HCT116 (cell line): ENCODE measurements at regions not wholly inside any gene's neighbourhood (a gene's known extent, or its start where the extent isn't known, plus 50 kb on each side); places are given as distances from the start of the nearest gene placed in this dataset.

Source experiments
- ATAC-seq: fragments of 200-7000 bp; cut with Tn5 transposase; 2 replicates; pipeline ENCODE4 v1.9.1; 2020; ENCODE audit warnings: mild to moderate bottlenecking, moderate library complexity
- BruUV-seq: library from RNA; stranded (reverse); fragments of 400-500 nt; replicated peaks from 2 replicates; lab custom pipeline; 2021; lab: Mats Ljungman, UMichigan
- CTCF ChIA-PET: fragments of 300-600 bp; sonication (Branson Sonifier 250); formaldehyde crosslinking; loops from one replicate; lab custom pipeline; 2021; ENCODE audit warnings: antibody characterized with exemption; lab: Charles Lee
- POLR2A ChIA-PET: fragments of 300-600, 350-600 bp; sonication (Branson Sonifier 250); formaldehyde crosslinking; loops from one replicate; lab custom pipeline; 2021; ENCODE audit warnings: antibody characterized with exemption; lab: Charles Lee
- RAD21 ChIA-PET, 2 experiments: fragments of 300-600 bp; sonication (Branson Sonifier 250); formaldehyde crosslinking; loops; one replicate each; lab custom pipeline; 2023; ENCODE audit warnings: low total read pairs in 2 of 2; ENCODE audit not compliant: uncharacterized antibody in 2 of 2, unreplicated experiment in 2 of 2, low non-redundant PET in 1 of 2; lab: Charles Lee
- DNase-seq: peaks from one replicate; pipeline ENCODE4 v3.0.0-alpha.2; 2010; ENCODE audit warnings: low read depth, low spot score
- H2AFZ ChIP-seq: fragments of 200-600 bp; shearing (Covaris generic), sonication (generic); 2 replicates; pipeline ENCODE4 v1.6.1; 2017; ENCODE audit warnings: low read depth, mixed run types, mixed read lengths, antibody characterized with exemption, low read length; ENCODE audit not compliant: poor library complexity, severe bottlenecking
- H3K27ac ChIP-seq: 2 replicates; pipeline ENCODE4 v1.5.1; 2012; ENCODE audit warnings: low read depth, low read length
- H3K27me3 ChIP-seq: fragments of 200-600 bp; sonication (generic); 2 replicates; pipeline ENCODE4 v1.6.1; 2016; ENCODE audit warnings: mixed run types, low read length, mixed read lengths; ENCODE audit not compliant: insufficient read depth
- H3K36me3 ChIP-seq, 2 experiments: fragments of 200-500 bp in 1 of 2; fragments of 200-600 bp in 1 of 2; sonication (Bioruptor generic) in 1 of 2; sonication (generic) in 1 of 2; 2 replicates each; pipeline versions ENCODE4 v1.5.1 to v1.6.1; 2014 to 2016; ENCODE audit warnings: low read length in 2 of 2, inconsistent platforms in 1 of 2, mixed read lengths in 1 of 2, mixed run types in 1 of 2; ENCODE audit not compliant: insufficient read depth in 2 of 2, control insufficient read depth in 1 of 2
- H3K4me1 ChIP-seq, 2 experiments: fragments of 200-600 bp in 1 of 2; sonication (generic) in 1 of 2; 2 replicates each; pipeline versions ENCODE4 v1.5.1 to v1.6.1; 2012 to 2017; ENCODE audit warnings: low read length in 2 of 2, inconsistent platforms in 1 of 2, mild to moderate bottlenecking in 1 of 2, mixed read lengths in 1 of 2, mixed run types in 1 of 2, moderate library complexity in 1 of 2; ENCODE audit not compliant: insufficient read depth in 2 of 2, control insufficient read depth in 1 of 2
- H3K4me2 ChIP-seq: fragments of 200-600 bp; sonication (generic); 2 replicates; pipeline ENCODE4 v1.6.1; 2017; ENCODE audit warnings: mixed run types, low read length, mixed read lengths
- H3K4me3 ChIP-seq, 2 experiments: fragments of 200-600 bp in 1 of 2; sonication (generic) in 1 of 2; replicated peaks in 1 of 2; 2 replicates each; pipeline ENCODE4 v1.5.1; 2011 to 2016; ENCODE audit warnings: low read length in 2 of 2, control low read depth in 1 of 2, low read depth in 1 of 2, mild to moderate bottlenecking in 1 of 2, mixed read lengths in 1 of 2, mixed run types in 1 of 2
- H3K79me2 ChIP-seq: fragments of 200-600 bp; sonication (generic); 2 replicates; pipeline ENCODE4 v1.6.1; 2017; ENCODE audit warnings: mild to moderate bottlenecking, mixed run types, low read length, moderate library complexity, mixed read lengths; ENCODE audit not compliant: insufficient read depth
- H3K9ac ChIP-seq: fragments of 200-600 bp; sonication (generic); 2 replicates; pipeline ENCODE4 v1.6.1; 2016; ENCODE audit warnings: low read length, mixed read lengths
- H3K9me2 ChIP-seq: fragments of 200-600 bp; sonication (generic), shearing (Covaris generic); 2 replicates; pipeline ENCODE4 v1.6.1; 2017; ENCODE audit warnings: mixed run types, mild to moderate bottlenecking, moderate library complexity; ENCODE audit not compliant: insufficient read depth
- H3K9me3 ChIP-seq, 2 experiments: fragments of 200-500 bp in 1 of 2; fragments of 200-600 bp in 1 of 2; sonication (Bioruptor generic) in 1 of 2; sonication (generic) in 1 of 2; 2 replicates each; pipeline ENCODE4 v1.6.1; 2014 to 2017; ENCODE audit warnings: low read length in 2 of 2, mixed read lengths in 2 of 2, inconsistent platforms in 1 of 2, low read depth in 1 of 2, mild to moderate bottlenecking in 1 of 2, mixed run types in 1 of 2, moderate library complexity in 1 of 2; ENCODE audit not compliant: control insufficient read depth in 1 of 2, insufficient read depth in 1 of 2
- H4K20me1 ChIP-seq: fragments of 200-600 bp; sonication (generic), shearing (Covaris generic); 2 replicates; pipeline ENCODE4 v1.6.1; 2017; ENCODE audit warnings: mixed run types, mild to moderate bottlenecking, moderate library complexity; ENCODE audit not compliant: insufficient read depth
- ATF3 ChIP-seq: IDR thresholded peaks from 2 replicates; pipeline ENCODE4 v1.6.1; 2012
- CBX3 ChIP-seq: IDR thresholded peaks from 2 replicates; pipeline ENCODE4 v1.6.1; 2012; ENCODE audit warnings: low read depth
- CEBPB ChIP-seq: IDR thresholded peaks from 2 replicates; pipeline ENCODE4 v1.6.1; 2012; ENCODE audit warnings: low read depth
- CTCF ChIP-seq, 3 experiments: fragments of 200-600 bp in 1 of 3; sonication (generic) in 1 of 3; IDR thresholded peaks in 2 of 3; conservative IDR thresholded peaks in 1 of 3; 2 replicates each; pipeline ENCODE4 v1.5.1; 2012 to 2017; ENCODE audit warnings: low read depth in 2 of 3, low read length in 2 of 3, antibody characterized with exemption in 1 of 3, borderline replicate concordance in 1 of 3, control low read depth in 1 of 3, mild to moderate bottlenecking in 1 of 3, mixed read lengths in 1 of 3, mixed run types in 1 of 3, moderate library complexity in 1 of 3; ENCODE audit not compliant: insufficient read depth in 1 of 3
- EGR1 ChIP-seq: IDR thresholded peaks from 2 replicates; pipeline ENCODE4 v1.6.1; 2012; ENCODE audit warnings: low read depth
- ELF1 ChIP-seq: IDR thresholded peaks from 2 replicates; pipeline ENCODE4 v1.6.1; 2012; ENCODE audit warnings: low read depth, borderline replicate concordance
- EZH2 ChIP-seq: fragments of 200-600 bp; sonication (generic); IDR thresholded peaks from 2 replicates; pipeline ENCODE4 v1.6.1; 2017; ENCODE audit warnings: antibody characterized with exemption, mixed run types
- EZH2phosphoT487 ChIP-seq: fragments of 200-600 bp; IDR thresholded peaks from 2 replicates; pipeline ENCODE4 v1.6.1; 2018; ENCODE audit warnings: antibody characterized with exemption, borderline replicate concordance
- FOSL1 ChIP-seq: IDR thresholded peaks from 2 replicates; pipeline ENCODE4 v1.6.1; 2012; ENCODE audit warnings: low read depth
- POLR2A ChIP-seq: IDR thresholded peaks from 2 replicates; pipeline ENCODE4 v1.7.0; 2011; ENCODE audit warnings: borderline replicate concordance; ENCODE audit not compliant: insufficient read depth, insufficient read length; ENCODE audit errors: extremely low read depth
- POLR2AphosphoS5 ChIP-seq: IDR thresholded peaks from 2 replicates; pipeline ENCODE4 v1.6.1; 2011; ENCODE audit warnings: mild to moderate bottlenecking, low read depth, low read length, moderate library complexity
- RAD21 ChIP-seq: IDR thresholded peaks from 2 replicates; pipeline ENCODE4 v1.6.1; 2012; ENCODE audit warnings: low read depth, mild to moderate bottlenecking
- SP1 ChIP-seq: IDR thresholded peaks from 2 replicates; pipeline ENCODE4 v1.6.1; 2012; ENCODE audit warnings: low read depth
- SRF ChIP-seq: IDR thresholded peaks from 2 replicates; pipeline ENCODE4 v1.6.1; 2012; ENCODE audit warnings: low read depth
- TCF7L2 ChIP-seq: IDR thresholded peaks from 2 replicates; pipeline ENCODE4 v1.7.0; 2011; ENCODE audit warnings: borderline replicate concordance, inconsistent platforms; ENCODE audit not compliant: insufficient read depth, insufficient read length; ENCODE audit errors: extremely low read depth
- ZBTB33 ChIP-seq: IDR thresholded peaks from 2 replicates; pipeline ENCODE4 v1.6.1; 2011; ENCODE audit warnings: mild to moderate bottlenecking, low read length, moderate library complexity; ENCODE audit not compliant: insufficient replicate concordance; ENCODE audit errors: extremely low read depth
- ZFX ChIP-seq: fragments of 450-650 bp; IDR thresholded peaks from 2 replicates; pipeline ENCODE4 v1.6.1; 2017
- ZNF274 ChIP-seq: fragments of 200-500 bp; sonication (Bioruptor generic); IDR thresholded peaks from 2 replicates; pipeline ENCODE4 v1.6.1; 2014; ENCODE audit warnings: mild to moderate bottlenecking, low read depth, low read length, inconsistent platforms
- intact Hi-C: fragments of 100-400 bp; cut with micrococcal nuclease; formaldehyde crosslinking; loops from 2 replicates; pipeline ENCODE4 v1.10.0; 2022
- TF ChIP-seq, protein P1 (sequence below): IDR thresholded peaks from 2 replicates; pipeline ENCODE4 v1.6.1; 2012

GRCh38 chr11:109750964-109751363 lies 329.0 kb downstream of the C11orf87 start (continued):
- TF ChIP-seq ZBTB33: no peak
- TF ChIP-seq EZH2phosphoT487: no peak
- TF ChIP-seq SRF: no peak
- TF ChIP-seq POLR2A: no peak
- TF ChIP-seq EGR1: no peak
- no peak for TF ChIP-seq POLR2AphosphoS5

DNA sequence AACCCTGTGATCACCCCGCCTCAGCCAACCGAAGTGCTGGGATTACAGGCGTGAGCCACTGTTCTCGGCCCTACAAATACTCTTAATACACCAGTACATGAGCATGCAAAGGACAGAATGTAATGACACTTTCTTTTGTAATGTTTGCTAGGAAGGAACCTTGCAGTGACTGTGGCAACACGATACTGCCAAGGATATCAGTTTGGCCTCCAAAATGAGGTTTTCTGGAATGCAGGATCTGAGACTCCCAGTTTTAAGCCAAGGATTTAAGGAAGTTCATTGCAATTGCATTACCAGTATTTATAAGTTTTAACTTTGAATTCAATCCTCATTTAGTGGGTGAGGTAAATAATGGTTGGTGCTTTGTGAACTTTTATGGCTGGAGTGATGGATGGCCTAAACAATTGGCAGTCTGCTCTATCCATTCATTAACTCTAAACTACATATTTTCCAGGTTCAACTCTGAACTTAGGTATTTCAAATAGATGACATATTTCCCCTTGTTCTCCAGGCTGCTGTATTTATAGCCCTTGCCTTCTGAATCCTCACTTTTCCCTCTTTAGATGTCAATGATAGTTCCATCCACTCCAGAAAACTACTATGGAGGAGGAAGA lies 330.3 kb downstream of the C11orf87 start:
- peaks cover 0 to 6% of the 10 kb centered on the region in 2 experiments; a peak in 1 of 4 replicates for H3K4me1 ChIP-seq
- ATAC-seq: no peak
- no peak for TF ChIP-seq FOSL1
- TF ChIP-seq SP1: no peak
- TF ChIP-seq POLR2AphosphoS5: no peak
- TF ChIP-seq TCF7L2: no peak
- no peak for TF ChIP-seq ZBTB33
- no peak for TF ChIP-seq CBX3
- no peak for TF ChIP-seq CTCF (IDR thresholded peaks at IDR 0.05 in 2 of 3, conservative IDR thresholded peaks at IDR 0.05 in 1 of 3; ENCODE audit: borderline replicate concordance in 1 of 3, insufficient read depth in 1 of 3, low read depth in 2 of 3, low read length in 2 of 3)
- TF ChIP-seq, protein P1, sequence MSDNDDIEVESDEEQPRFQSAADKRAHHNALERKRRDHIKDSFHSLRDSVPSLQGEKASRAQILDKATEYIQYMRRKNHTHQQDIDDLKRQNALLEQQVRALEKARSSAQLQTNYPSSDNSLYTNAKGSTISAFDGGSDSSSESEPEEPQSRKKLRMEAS: no peak
- no peak for TF ChIP-seq ELF1
- TF ChIP-seq EGR1: no peak
- no peak for TF ChIP-seq RAD21
- no peak for TF ChIP-seq ZFX
- no peak for TF ChIP-seq EZH2phosphoT487
- TF ChIP-seq ZNF274: no peak
- TF ChIP-seq POLR2A: no peak
- no peak for TF ChIP-seq CEBPB
- TF ChIP-seq EZH2: no peak
- TF ChIP-seq ATF3: no peak

More for the DNA sequence above, 330.3 kb downstream of the C11orf87 start:
- Histone ChIP-seq H3K9me2 (no peaks in the 10 kb centered on the region), H3K27me3 (no peaks in the 10 kb centered on the region), H3K9ac (no peak overlapping the region), H2AFZ (no peak overlapping the region), H3K36me3 (no peaks in the 10 kb centered on the region), H3K4me2 (no peak overlapping the region), H3K4me3 (no peak overlapping the region), H4K20me1 (no peaks in the 10 kb centered on the region), H3K79me2 (no peaks in the 10 kb centered on the region), H3K27ac (no peak overlapping the region), H3K9me3 (no peaks in the 10 kb centered on the region)
- intact Hi-C loops: no loop called here
- RAD21 ChIA-PET: no interaction called here
- no TSS peak for BruUV-seq
- POLR2A ChIA-PET: no interaction called here
- DNase-seq: no peak
- CTCF ChIA-PET: no interaction called here
